Thyroid gland (tissue), 4 donors: ENCODE measurements at regions not wholly inside any gene's neighbourhood (a gene's known extent, or its start where the extent isn't known, plus 50 kb on each side); places are given as distances from the start of the nearest gene placed in this dataset.

Experiments
- DNase-seq, 2 donors: peaks; one replicate each; pipeline ENCODE4 v3.0.0-alpha.2; 2019
- H3K27ac ChIP-seq, 3 donors: fragments of 200-600 bp; sonication (generic); 1 replicate in 2 of 3; 2 replicates in 1 of 3; pipeline ENCODE4 v1.5.1; 2016 to 2019; ENCODE audit warnings: mild to moderate bottlenecking in 1 of 3, moderate library complexity in 1 of 3
- H3K27me3 ChIP-seq: fragments of 200-600 bp; sonication (generic); one replicate; pipeline ENCODE4 v1.5.1; 2019
- H3K36me3 ChIP-seq, 2 donors: fragments of 200-600 bp; sonication (generic); one replicate each; pipeline ENCODE4 v1.5.1; 2016 to 2019
- H3K4me1 ChIP-seq, 2 donors: fragments of 200-600 bp; sonication (generic); one replicate each; pipeline ENCODE4 v1.5.1; 2017 to 2019
- H3K4me3 ChIP-seq, 3 donors: fragments of 200-600 bp; sonication (generic); replicated peaks in 1 of 3; 1 replicate in 2 of 3; 2 replicates in 1 of 3; pipeline ENCODE4 v1.5.1; 2016; ENCODE audit warnings: mild to moderate bottlenecking in 1 of 3
- H3K9me3 ChIP-seq: fragments of 200-600 bp; sonication (generic); one replicate; pipeline ENCODE4 v1.5.1; 2017
- POLR2A ChIP-seq, 2 donors: fragments of 450-650 bp; IDR thresholded peaks; one replicate each; pipeline ENCODE4 v1.6.1; 2017; ENCODE audit warnings: antibody characterized with exemption in 2 of 2, mild to moderate bottlenecking in 2 of 2, moderate library complexity in 1 of 2
- WGBS, 2 donors: methylation state at CpG; one replicate each; pipeline ENCODE4 v1.1.5; 2017; 5-methylcytosine and 5-hydroxymethylcytosine counted together
- intact Hi-C: fragments of 100-400 bp; cut with DNase I; formaldehyde crosslinking; loops from one replicate; pipeline ENCODE4 v1.15.1; 2023
- TF ChIP-seq, protein P1 (sequence below), 6 experiments: fragments of 200-600 bp in 3 of 6; fragments of 450-650 bp in 3 of 6; sonication (generic) in 3 of 6; IDR thresholded peaks; one replicate each; pipeline ENCODE4 v1.5.1; 2016 to 2019; ENCODE audit warnings: antibody characterized with exemption in 6 of 6, mild to moderate bottlenecking in 2 of 6, inconsistent platforms in 1 of 6, moderate library complexity in 1 of 6

DNA sequence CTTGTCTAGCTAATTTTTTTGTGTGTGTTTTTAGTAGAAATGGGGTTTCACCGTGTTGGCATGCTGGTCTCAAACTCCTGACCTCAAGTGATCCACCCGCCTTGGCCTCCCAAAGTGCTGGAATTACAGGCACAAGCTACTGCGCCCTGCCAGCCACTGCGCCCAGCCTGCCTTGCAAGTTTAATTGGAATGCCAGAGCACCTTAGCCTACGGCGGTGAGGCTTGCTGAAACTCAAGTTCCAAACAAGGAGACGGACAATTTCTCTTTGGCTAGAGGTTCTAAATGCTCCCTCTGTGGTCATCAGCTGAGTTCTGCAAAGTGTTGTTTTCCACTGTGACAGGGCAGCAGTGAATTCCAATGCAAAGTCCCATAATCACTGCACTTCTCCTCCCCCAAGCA, 583.4 kb downstream of the KCNJ3 start:
- DNase-seq, result no peak
- intact Hi-C loops, result no loop called here
- Histone ChIP-seq H3K27ac (no peak overlapping the region), H3K27me3 (no peaks in the 10 kb centered on the region), H3K4me1 (no peaks in the 10 kb centered on the region), H3K4me3 (no peak overlapping the region), H3K9me3 (no peaks in the 10 kb centered on the region), H3K36me3 (no peaks in the 10 kb centered on the region)
- no peak for TF ChIP-seq POLR2A (IDR thresholded peaks at IDR 0.05)
- TF ChIP-seq, protein P1, sequence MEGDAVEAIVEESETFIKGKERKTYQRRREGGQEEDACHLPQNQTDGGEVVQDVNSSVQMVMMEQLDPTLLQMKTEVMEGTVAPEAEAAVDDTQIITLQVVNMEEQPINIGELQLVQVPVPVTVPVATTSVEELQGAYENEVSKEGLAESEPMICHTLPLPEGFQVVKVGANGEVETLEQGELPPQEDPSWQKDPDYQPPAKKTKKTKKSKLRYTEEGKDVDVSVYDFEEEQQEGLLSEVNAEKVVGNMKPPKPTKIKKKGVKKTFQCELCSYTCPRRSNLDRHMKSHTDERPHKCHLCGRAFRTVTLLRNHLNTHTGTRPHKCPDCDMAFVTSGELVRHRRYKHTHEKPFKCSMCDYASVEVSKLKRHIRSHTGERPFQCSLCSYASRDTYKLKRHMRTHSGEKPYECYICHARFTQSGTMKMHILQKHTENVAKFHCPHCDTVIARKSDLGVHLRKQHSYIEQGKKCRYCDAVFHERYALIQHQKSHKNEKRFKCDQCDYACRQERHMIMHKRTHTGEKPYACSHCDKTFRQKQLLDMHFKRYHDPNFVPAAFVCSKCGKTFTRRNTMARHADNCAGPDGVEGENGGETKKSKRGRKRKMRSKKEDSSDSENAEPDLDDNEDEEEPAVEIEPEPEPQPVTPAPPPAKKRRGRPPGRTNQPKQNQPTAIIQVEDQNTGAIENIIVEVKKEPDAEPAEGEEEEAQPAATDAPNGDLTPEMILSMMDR (IDR thresholded peaks at IDR 0.05), result no peak
- 89 to 90% methylated on average over 7 of the region's 7 CpGs for WGBS, 2 donors

DNA sequence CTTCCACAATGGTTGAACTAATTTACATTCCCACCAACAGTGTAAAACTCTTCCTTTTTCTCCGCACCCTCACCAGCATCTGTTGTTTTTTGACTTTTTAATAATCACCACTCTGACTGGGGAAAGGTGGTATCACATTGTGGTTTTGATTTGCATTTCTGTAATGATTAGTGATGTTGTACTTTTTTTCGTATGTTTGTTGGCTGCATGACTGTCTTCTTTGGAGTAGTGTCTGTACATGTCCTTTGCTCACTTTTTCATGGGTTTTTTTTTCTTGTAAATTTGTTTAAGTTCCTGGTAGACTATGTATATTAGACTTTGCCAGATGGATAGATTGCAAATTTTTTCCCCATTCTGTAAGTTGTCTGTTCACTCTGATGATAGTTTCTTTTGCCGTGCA, 574.8 kb downstream of the KCNJ3 start:
- no peaks in the 10 kb centered on the region for H3K4me1 ChIP-seq
- H3K4me3 ChIP-seq, result no peak overlapping the region
- TF ChIP-seq POLR2A (IDR thresholded peaks at IDR 0.05), result no peak
- TF ChIP-seq, protein P1 (IDR thresholded peaks at IDR 0.05), result no peak
- intact Hi-C loops, result no loop called here
- no peak for DNase-seq
- WGBS, 2 donors, result 93 to 94% methylated on average over 3 of the region's 3 CpGs
- H3K27ac ChIP-seq, result no peak overlapping the region
- H3K9me3 ChIP-seq, result no peaks in the 10 kb centered on the region
- no peaks in the 10 kb centered on the region for H3K36me3 ChIP-seq
- H3K27me3 ChIP-seq, result no peaks in the 10 kb centered on the region

DNA sequence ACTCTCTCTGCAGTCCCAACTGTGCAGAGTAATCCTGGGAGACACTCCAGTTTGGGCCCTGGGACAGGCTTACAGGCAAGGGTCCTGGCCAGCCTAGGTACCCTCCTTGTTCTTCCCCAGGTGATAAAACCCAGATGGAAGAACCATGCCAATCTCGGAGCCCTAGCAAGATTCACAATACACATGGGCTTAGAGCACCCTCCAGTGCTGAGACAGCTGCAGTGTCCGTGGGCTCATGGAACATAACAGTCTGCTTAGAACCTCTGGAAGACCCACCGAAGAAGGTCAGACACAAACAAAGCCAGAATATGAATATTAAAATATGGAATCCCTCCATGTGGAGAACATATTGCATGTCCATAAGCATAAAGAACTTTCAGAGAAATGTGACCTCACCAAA, 568.1 kb downstream of the KCNJ3 start:
- no peaks in the 10 kb centered on the region for H3K4me1 ChIP-seq
- TF ChIP-seq, protein P1 (IDR thresholded peaks at IDR 0.05), result no peak
- no peak for TF ChIP-seq POLR2A (IDR thresholded peaks at IDR 0.05)
- H3K27me3 ChIP-seq, result no peaks in the 10 kb centered on the region
- no peak for DNase-seq
- intact Hi-C loops, result no loop called here
- 79 to 84% methylated on average over 3 of the region's 3 CpGs for WGBS, 2 donors
- H3K9me3 ChIP-seq, result no peaks in the 10 kb centered on the region
- H3K36me3 ChIP-seq, result no peaks in the 10 kb centered on the region
- H3K4me3 ChIP-seq, result no peak overlapping the region
- H3K27ac ChIP-seq, result no peak overlapping the region

DNA sequence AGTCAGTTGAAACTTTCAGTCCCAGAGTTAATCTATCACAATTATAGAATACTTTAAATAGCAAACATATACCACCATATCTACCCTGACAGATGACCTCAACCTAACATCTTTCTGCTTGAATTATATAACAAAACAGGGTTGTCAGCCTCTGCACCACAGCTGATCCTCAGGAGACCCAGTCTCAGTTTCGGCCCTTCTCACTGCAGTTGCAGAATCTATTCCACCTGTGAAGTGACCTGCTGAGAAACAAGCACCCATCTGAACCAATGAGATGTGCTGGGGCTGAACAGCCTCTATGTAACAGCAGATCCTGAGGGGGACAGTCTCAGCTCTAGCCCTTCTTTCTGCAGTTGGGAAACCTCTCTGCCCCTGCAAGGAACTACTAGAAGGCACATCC, 567.6 kb downstream of the KCNJ3 start:
- no peaks in the 10 kb centered on the region for H3K36me3 ChIP-seq
- H3K4me3 ChIP-seq, result no peak overlapping the region
- TF ChIP-seq POLR2A (IDR thresholded peaks at IDR 0.05), result no peak
- TF ChIP-seq, protein P1 (IDR thresholded peaks at IDR 0.05), result no peak
- DNase-seq, result no peak
- 70% methylated on average over 1 of the region's 1 CpG for WGBS, 2 donors
- H3K9me3 ChIP-seq, result no peaks in the 10 kb centered on the region
- no peaks in the 10 kb centered on the region for H3K4me1 ChIP-seq
- H3K27ac ChIP-seq, result no peak overlapping the region
- intact Hi-C loops, result no loop called here
- H3K27me3 ChIP-seq, result no peaks in the 10 kb centered on the region

DNA sequence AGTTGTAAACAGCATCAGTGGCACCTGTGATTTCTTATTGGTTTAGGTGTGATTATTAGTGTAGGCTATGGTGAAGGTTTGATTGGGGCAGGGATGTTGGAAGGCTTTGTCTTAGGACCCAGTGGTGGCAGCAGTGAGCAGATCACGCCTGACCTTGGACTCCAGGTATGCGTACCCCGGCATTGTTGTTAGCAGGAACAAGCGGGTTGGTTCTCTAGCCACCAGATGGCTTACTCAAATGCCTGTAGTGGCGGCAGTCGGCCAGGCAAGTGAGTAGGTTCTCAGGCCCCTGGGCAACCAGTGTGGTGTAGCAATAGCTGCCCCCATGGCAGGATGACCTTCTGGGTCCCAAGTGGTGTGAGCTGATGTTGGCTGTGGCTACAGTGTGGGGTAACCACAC, 558.3 kb downstream of the KCNJ3 start:
- H3K4me3 ChIP-seq, result no peak overlapping the region
- H3K4me1 ChIP-seq, result no peaks in the 10 kb centered on the region
- H3K9me3 ChIP-seq, result no peaks in the 10 kb centered on the region
- WGBS, 2 donors, result 87 to 90% methylated on average over 6 of the region's 6 CpGs
- intact Hi-C loops, result no loop called here
- no peak for DNase-seq
- no peak overlapping the region for H3K27ac ChIP-seq
- no peaks in the 10 kb centered on the region for H3K36me3 ChIP-seq
- TF ChIP-seq, protein P1 (IDR thresholded peaks at IDR 0.05), result no peak
- no peak for TF ChIP-seq POLR2A (IDR thresholded peaks at IDR 0.05)
- no peaks in the 10 kb centered on the region for H3K27me3 ChIP-seq
